Epithelial cell of proximal tubule (primary cell): ENCODE measurements at regions not wholly inside any gene's neighbourhood (a gene's known extent, or its start where the extent isn't known, plus 50 kb on each side); places are given as distances from the start of the nearest gene placed in this dataset.

Source experiments
- DNase-seq: peaks from one replicate; pipeline ENCODE4 v3.0.0-alpha.2; 2011; ENCODE audit warnings: low read depth
- H3K4me3 ChIP-seq: 2 replicates; pipeline ENCODE4 v1.5.1; 2011; ENCODE audit warnings: low read depth, mild to moderate bottlenecking, low read length
- CTCF ChIP-seq: conservative IDR thresholded peaks from 2 replicates; pipeline ENCODE4 v1.5.1; 2012; ENCODE audit warnings: low read depth, mild to moderate bottlenecking, low read length

- no peak for DNase-seq
- H3K4me3 ChIP-seq: no peak overlapping the region
- no peak for TF ChIP-seq CTCF
Measured at GRCh38 chr1:95604771-95605170, 370.8 kb downstream of the RWDD3 start.

- H3K4me3 ChIP-seq: no peak overlapping the region
- DNase-seq: no peak
- TF ChIP-seq CTCF: no peak
Measured at GRCh38 chr1:95614197-95614596, 380.2 kb downstream of the RWDD3 start.

- TF ChIP-seq CTCF: no peak
- no peak for DNase-seq
- no peak overlapping the region for H3K4me3 ChIP-seq
Measured at GRCh38 chr1:95615421-95615820, 381.4 kb downstream of the RWDD3 start.

GRCh38 chr1:95620076-95620475 is 386.1 kb downstream of the RWDD3 start:
- H3K4me3 ChIP-seq: no peak overlapping the region
- no peak for TF ChIP-seq CTCF
- no peak for DNase-seq

GRCh38 chr1:95622609-95623008 is 388.6 kb downstream of the RWDD3 start:
- no peak overlapping the region for H3K4me3 ChIP-seq
- no peak for DNase-seq
- no peak for TF ChIP-seq CTCF

- no peak for TF ChIP-seq CTCF
- no peak overlapping the region for H3K4me3 ChIP-seq
- DNase-seq: no peak
Measured at GRCh38 chr1:95625224-95625623, 391.2 kb downstream of the RWDD3 start.

GRCh38 chr1:95627244-95627643 is 393.2 kb downstream of the RWDD3 start:
- no peak for TF ChIP-seq CTCF
- no peak overlapping the region for H3K4me3 ChIP-seq
- DNase-seq: no peak
